Liver (tissue), 8 donors: ENCODE measurements at regions not wholly inside any gene's neighbourhood (a gene's known extent, or its start where the extent isn't known, plus 50 kb on each side); places are given as distances from the start of the nearest gene placed in this dataset.

Experiments
- DNase-seq: peaks from one replicate; pipeline ENCODE4 v3.0.0-alpha.2; 2017; ENCODE audit warnings: low spot score
- H3K27ac ChIP-seq, 2 donors: one replicate each; pipeline ENCODE4 v1.7.0; 2013; ENCODE audit warnings: inconsistent platforms in 2 of 2, low read length in 2 of 2, control low read depth in 1 of 2, low read depth in 1 of 2, mild to moderate bottlenecking in 1 of 2
- H3K27me3 ChIP-seq, 4 donors: one replicate each; pipeline versions ENCODE4 v1.6.1 to v1.7.0; 2013; ENCODE audit warnings: low read length in 3 of 4, inconsistent platforms in 1 of 4, mild to moderate bottlenecking in 1 of 4, moderate library complexity in 1 of 4; ENCODE audit not compliant: control insufficient read depth in 4 of 4, insufficient read depth in 4 of 4
- H3K36me3 ChIP-seq, 4 donors: one replicate each; pipeline versions ENCODE4 v1.6.1 to v1.7.0; 2013; ENCODE audit warnings: low read length in 3 of 4, mild to moderate bottlenecking in 3 of 4, low read depth in 1 of 4, moderate library complexity in 1 of 4; ENCODE audit not compliant: control insufficient read depth in 4 of 4, insufficient read depth in 3 of 4
- H3K4me1 ChIP-seq, 4 donors: one replicate each; pipeline versions ENCODE4 v1.6.1 to v1.7.0; 2013; ENCODE audit warnings: low read length in 3 of 4, mild to moderate bottlenecking in 3 of 4, moderate library complexity in 1 of 4; ENCODE audit not compliant: control insufficient read depth in 4 of 4, insufficient read depth in 4 of 4
- H3K4me3 ChIP-seq, 3 donors: one replicate each; pipeline versions ENCODE4 v1.6.1 to v1.7.0; 2013; ENCODE audit warnings: low read length in 3 of 3, control low read depth in 1 of 3, low read depth in 1 of 3, mild to moderate bottlenecking in 1 of 3
- H3K9ac ChIP-seq, 2 donors: one replicate each; pipeline ENCODE4 v1.7.0; 2013; ENCODE audit warnings: low read length in 2 of 2, mild to moderate bottlenecking in 2 of 2, moderate library complexity in 2 of 2, control low read depth in 1 of 2, low read depth in 1 of 2
- H3K9me3 ChIP-seq, 4 donors: one replicate each; pipeline versions ENCODE4 v1.6.1 to v1.7.0; 2013; ENCODE audit warnings: low read length in 3 of 4; ENCODE audit not compliant: control insufficient read depth in 4 of 4
- EGR1 ChIP-seq, 2 donors: IDR thresholded peaks; 2 replicates each; pipeline ENCODE4 v1.6.1; 2016 to 2018; ENCODE audit warnings: antibody characterized with exemption in 2 of 2, low read depth in 2 of 2
- FOXA1 ChIP-seq: IDR thresholded peaks from 2 replicates; pipeline ENCODE4 v1.6.1; 2016; ENCODE audit warnings: antibody characterized with exemption
- FOXA2 ChIP-seq: IDR thresholded peaks from 2 replicates; pipeline ENCODE4 v1.6.1; 2016; ENCODE audit warnings: antibody characterized with exemption
- GABPA ChIP-seq, 2 donors: IDR thresholded peaks in 1 of 2; conservative IDR thresholded peaks in 1 of 2; 2 replicates each; pipeline ENCODE4 v1.6.1; 2016; ENCODE audit warnings: antibody characterized with exemption in 2 of 2, mild to moderate bottlenecking in 1 of 2, moderate library complexity in 1 of 2
- HNF4A ChIP-seq, 2 donors: conservative IDR thresholded peaks; 2 replicates each; pipeline ENCODE4 v1.6.1; 2016; ENCODE audit warnings: antibody characterized with exemption in 2 of 2, mild to moderate bottlenecking in 2 of 2
- HNF4G ChIP-seq: IDR thresholded peaks from 2 replicates; pipeline ENCODE4 v1.6.1; 2016; ENCODE audit warnings: antibody characterized with exemption
- JUND ChIP-seq, 2 donors: IDR thresholded peaks; 2 replicates each; pipeline ENCODE4 v1.6.1; 2016; ENCODE audit warnings: antibody characterized with exemption in 2 of 2
- MAX ChIP-seq: IDR thresholded peaks from 2 replicates; pipeline ENCODE4 v1.6.1; 2016; ENCODE audit warnings: antibody characterized with exemption
- NR2F2 ChIP-seq: IDR thresholded peaks from 2 replicates; pipeline ENCODE4 v1.6.1; 2016; ENCODE audit warnings: antibody characterized with exemption
- RAD21 ChIP-seq, 2 donors: IDR thresholded peaks; 2 replicates each; pipeline ENCODE4 v1.6.1; 2016; ENCODE audit warnings: antibody characterized with exemption in 2 of 2, mild to moderate bottlenecking in 2 of 2
- RXRA ChIP-seq, 2 donors: IDR thresholded peaks; 2 replicates each; pipeline ENCODE4 v1.6.1; 2017 to 2018; ENCODE audit warnings: antibody characterized with exemption in 2 of 2, mild to moderate bottlenecking in 1 of 2
- SP1 ChIP-seq: IDR thresholded peaks from 2 replicates; pipeline ENCODE4 v1.6.1; 2018; ENCODE audit warnings: antibody characterized with exemption, mild to moderate bottlenecking
- TAF1 ChIP-seq: conservative IDR thresholded peaks from 2 replicates; pipeline ENCODE4 v1.6.1; 2016; ENCODE audit warnings: antibody characterized with exemption, mild to moderate bottlenecking
- YY1 ChIP-seq: IDR thresholded peaks from 2 replicates; pipeline ENCODE4 v1.6.1; 2016; ENCODE audit warnings: antibody characterized with exemption, mild to moderate bottlenecking
- ZBTB33 ChIP-seq: IDR thresholded peaks from 2 replicates; pipeline ENCODE4 v1.6.1; 2016; ENCODE audit warnings: antibody characterized with exemption
- WGBS: extraction: QIAGEN DNeasy Blood & Tissue Kit; methylation state at CpG from one replicate; pipeline ENCODE4 v1.1.7; 2013; 5-methylcytosine and 5-hydroxymethylcytosine counted together
- TF ChIP-seq, protein P1 (sequence below): fragments of 150-350 bp; IDR thresholded peaks from 2 replicates; pipeline ENCODE4 v1.5.1; 2017; ENCODE audit warnings: improper control_type of control experiment, low read depth, low read length; ENCODE audit not compliant: missing input control
- donor health status: healthy.
- donor health status: healthy.
- donor health status: healthy.
- donor health status: healthy.
- donor health status: healthy.

DNA sequence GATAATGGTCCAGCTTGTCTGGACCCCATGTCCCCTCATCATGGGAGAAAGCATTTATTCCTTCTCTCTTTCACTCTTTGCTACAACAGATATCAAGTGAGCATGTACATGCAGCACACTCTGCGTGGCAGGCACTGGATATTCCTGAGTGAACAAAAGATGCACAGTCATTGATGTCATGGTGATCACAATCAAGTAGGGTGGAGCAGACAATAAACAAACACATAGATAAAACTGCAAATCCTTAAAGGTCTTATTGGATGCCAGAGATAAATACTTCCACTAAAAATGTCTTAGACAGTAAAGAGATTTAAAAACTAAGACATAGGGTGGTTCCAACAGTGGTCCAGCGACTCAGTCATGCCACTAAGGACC lies 178.0 kb downstream of the ZC3H11B start:
- H3K9ac ChIP-seq = no peak overlapping the region
- WGBS = 94% methylated on average over 2 of the region's 2 CpGs
- H3K27ac ChIP-seq = no peak overlapping the region
- DNase-seq = no peak
- no peaks in the 10 kb centered on the region for H3K4me1 ChIP-seq
- no peaks in the 10 kb centered on the region for H3K36me3 ChIP-seq
- H3K9me3 ChIP-seq = no peaks in the 10 kb centered on the region
- no peak for TF ChIP-seq RAD21 (IDR thresholded peaks at IDR 0.05)
- no peak for TF ChIP-seq EGR1 (IDR thresholded peaks at IDR 0.05; ENCODE audit: low read depth in 2 of 2)
- no peak for TF ChIP-seq TAF1
- no peak for TF ChIP-seq GABPA (IDR thresholded peaks at IDR 0.05 in 1 of 2, conservative IDR thresholded peaks at IDR 0.05 in 1 of 2)
- no peak for TF ChIP-seq SP1
- TF ChIP-seq HNF4G = no peak
- no peak for TF ChIP-seq FOXA1
- no peak for TF ChIP-seq FOXA2
- TF ChIP-seq RXRA (IDR thresholded peaks at IDR 0.05) = no peak
- no peak for TF ChIP-seq ZBTB33
- TF ChIP-seq HNF4A (conservative IDR thresholded peaks at IDR 0.05) = no peak
- no peak overlapping the region for H3K4me3 ChIP-seq
- no peaks in the 10 kb centered on the region for H3K27me3 ChIP-seq

GRCh38 chr1:219434285-219434922 lies 178.5 kb downstream of the ZC3H11B start:
- H3K27me3 ChIP-seq = no peaks in the 10 kb centered on the region
- no peaks in the 10 kb centered on the region for H3K4me1 ChIP-seq
- H3K36me3 ChIP-seq = no peaks in the 10 kb centered on the region
- no peak overlapping the region for H3K4me3 ChIP-seq
- no peak for DNase-seq
- 77% methylated on average over 6 of the region's 6 CpGs for WGBS
- H3K27ac ChIP-seq = no peak overlapping the region
- no peak overlapping the region for H3K9ac ChIP-seq
- H3K9me3 ChIP-seq = no peaks in the 10 kb centered on the region
- TF ChIP-seq TAF1 (no peak), FOXA2 (no peak), JUND (IDR thresholded peaks at IDR 0.05) (no peak), SP1 (no peak), YY1 (no peak), EGR1 (IDR thresholded peaks at IDR 0.05; ENCODE audit: low read depth in 2 of 2) (no peak), RAD21 (IDR thresholded peaks at IDR 0.05) (no peak), NR2F2 (no peak), RXRA (IDR thresholded peaks at IDR 0.05) (no peak), FOXA1 (no peak)
- TF ChIP-seq, protein P1, sequence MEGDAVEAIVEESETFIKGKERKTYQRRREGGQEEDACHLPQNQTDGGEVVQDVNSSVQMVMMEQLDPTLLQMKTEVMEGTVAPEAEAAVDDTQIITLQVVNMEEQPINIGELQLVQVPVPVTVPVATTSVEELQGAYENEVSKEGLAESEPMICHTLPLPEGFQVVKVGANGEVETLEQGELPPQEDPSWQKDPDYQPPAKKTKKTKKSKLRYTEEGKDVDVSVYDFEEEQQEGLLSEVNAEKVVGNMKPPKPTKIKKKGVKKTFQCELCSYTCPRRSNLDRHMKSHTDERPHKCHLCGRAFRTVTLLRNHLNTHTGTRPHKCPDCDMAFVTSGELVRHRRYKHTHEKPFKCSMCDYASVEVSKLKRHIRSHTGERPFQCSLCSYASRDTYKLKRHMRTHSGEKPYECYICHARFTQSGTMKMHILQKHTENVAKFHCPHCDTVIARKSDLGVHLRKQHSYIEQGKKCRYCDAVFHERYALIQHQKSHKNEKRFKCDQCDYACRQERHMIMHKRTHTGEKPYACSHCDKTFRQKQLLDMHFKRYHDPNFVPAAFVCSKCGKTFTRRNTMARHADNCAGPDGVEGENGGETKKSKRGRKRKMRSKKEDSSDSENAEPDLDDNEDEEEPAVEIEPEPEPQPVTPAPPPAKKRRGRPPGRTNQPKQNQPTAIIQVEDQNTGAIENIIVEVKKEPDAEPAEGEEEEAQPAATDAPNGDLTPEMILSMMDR = no peak

DNA sequence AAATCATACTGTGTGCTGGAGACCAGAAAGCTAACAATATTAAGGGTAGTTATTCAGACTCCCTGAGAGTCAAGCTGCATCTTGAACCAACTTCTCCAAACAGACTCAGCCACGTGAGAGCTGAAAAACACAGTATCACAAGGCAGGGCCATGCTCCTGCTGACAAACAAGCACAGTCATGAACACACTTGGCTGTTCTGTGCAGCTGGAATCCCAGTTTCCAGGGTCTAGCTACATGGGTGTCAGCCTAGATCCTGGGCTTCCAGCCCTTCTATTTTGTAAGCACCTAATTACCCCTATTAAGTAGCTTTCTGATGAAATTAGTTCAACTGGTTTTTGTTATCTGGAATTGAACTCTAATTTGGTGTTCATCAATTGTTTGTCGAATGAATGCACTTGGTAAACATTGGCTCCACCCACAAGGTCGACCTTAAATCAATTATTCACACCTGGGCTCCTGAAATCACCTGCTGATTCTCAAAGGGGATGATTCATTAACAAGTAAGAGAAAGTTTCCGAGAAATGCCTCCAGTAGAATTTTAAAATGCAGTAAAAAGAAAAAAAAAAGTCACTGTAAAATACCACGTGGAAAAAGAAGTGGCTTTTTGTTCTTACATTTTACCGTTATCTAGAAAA lies 179.3 kb downstream of the ZC3H11B start:
- no peak for DNase-seq
- 72% methylated on average over 6 of the region's 6 CpGs for WGBS
- no peak overlapping the region for H3K4me3 ChIP-seq
- H3K36me3 ChIP-seq = no peaks in the 10 kb centered on the region
- no peak overlapping the region for H3K27ac ChIP-seq
- H3K27me3 ChIP-seq = no peaks in the 10 kb centered on the region
- no peaks in the 10 kb centered on the region for H3K9me3 ChIP-seq
- no peaks in the 10 kb centered on the region for H3K4me1 ChIP-seq
- no peak overlapping the region for H3K9ac ChIP-seq
- TF ChIP-seq NR2F2 (no peak), YY1 (no peak), MAX (no peak), RAD21 (IDR thresholded peaks at IDR 0.05) (no peak), SP1 (no peak), FOXA1 (no peak), ZBTB33 (no peak), TAF1 (no peak), JUND (IDR thresholded peaks at IDR 0.05) (no peak), RXRA (IDR thresholded peaks at IDR 0.05) (no peak)
- TF ChIP-seq, protein P1 = no peak
